ENCODE measurements at regions not wholly inside any gene's neighbourhood (a gene's known extent, or its start where the extent isn't known, plus 50 kb on each side); places are given as distances from the start of the nearest gene placed in this dataset.
"Not testable (repeated sequence)": the region's sequence is repeated elsewhere in the genome, so short reads cannot be mapped to it uniquely, and the experiment has no call there.

- DNase-seq (ENCODE audit: low spot score) = no peak
Observed at GRCh38 chr12:91741932-91742331, 403.7 kb downstream of the BTG1 start.

- not testable (repeated sequence) for DNase-seq (ENCODE audit: low spot score)
Observed at GRCh38 chr12:91733846-91734245, 411.8 kb downstream of the BTG1 start.

GRCh38 chr12:91732086-91732485, 413.6 kb downstream of the BTG1 start:
- DNase-seq (ENCODE audit: low spot score) = no peak

- no peak for DNase-seq (ENCODE audit: low spot score)
Observed at GRCh38 chr12:91729543-91729942, 416.1 kb downstream of the BTG1 start.

- DNase-seq (ENCODE audit: low spot score) = no peak
Observed at GRCh38 chr12:91723191-91723590, 422.5 kb downstream of the BTG1 start.

GRCh38 chr12:91722072-91722471, 423.6 kb downstream of the BTG1 start:
- no peak for DNase-seq (ENCODE audit: low spot score)

GRCh38 chr12:91721023-91721422, 424.6 kb downstream of the BTG1 start:
- DNase-seq (ENCODE audit: low spot score) = no peak

GRCh38 chr12:91718326-91718725, 427.3 kb downstream of the BTG1 start:
- DNase-seq (ENCODE audit: low spot score) = no peak

GRCh38 chr12:91717804-91718203, 427.8 kb downstream of the BTG1 start:
- DNase-seq (ENCODE audit: low spot score) = no peak

GRCh38 chr12:91711925-91712324, 433.7 kb downstream of the BTG1 start:
- DNase-seq (ENCODE audit: low spot score) = not testable (repeated sequence)

GRCh38 chr12:91706466-91706865, 439.2 kb downstream of the BTG1 start:
- no peak for DNase-seq (ENCODE audit: low spot score)

GRCh38 chr12:91704446-91704845, 441.2 kb downstream of the BTG1 start:
- no peak for DNase-seq (ENCODE audit: low spot score)

- DNase-seq (ENCODE audit: low spot score) = no peak
Observed at GRCh38 chr12:91703491-91704283, 442.0 kb downstream of the BTG1 start.

- DNase-seq (ENCODE audit: low spot score) = no peak
Observed at GRCh38 chr12:91702843-91703425, 442.7 kb downstream of the BTG1 start.

- DNase-seq (ENCODE audit: low spot score) = no peak
Observed at GRCh38 chr12:91695964-91696363, 449.7 kb downstream of the BTG1 start.

GRCh38 chr12:91695406-91695805, 450.2 kb downstream of the BTG1 start:
- DNase-seq (ENCODE audit: low spot score) = not testable (repeated sequence)

GRCh38 chr12:91690531-91690930, 455.1 kb downstream of the BTG1 start:
- no peak for DNase-seq (ENCODE audit: low spot score)

GRCh38 chr12:91687052-91688017, 458.3 kb downstream of the BTG1 start:
- no peak for DNase-seq (ENCODE audit: low spot score)

GRCh38 chr12:91685917-91686316, 459.7 kb downstream of the BTG1 start:
- no peak for DNase-seq (ENCODE audit: low spot score)

- DNase-seq (ENCODE audit: low spot score) = no peak
Observed at GRCh38 chr12:91681751-91682150, 463.9 kb downstream of the BTG1 start.

- DNase-seq (ENCODE audit: low spot score) = no peak
Observed at GRCh38 chr12:91680864-91681263, 464.8 kb downstream of the BTG1 start.

- DNase-seq (ENCODE audit: low spot score) = no peak
Observed at GRCh38 chr12:91677556-91677955, 468.1 kb downstream of the BTG1 start.
